Stimulated activated CD4-positive, alpha-beta T cell treated with anti-CD3 and anti-CD28 coated beads, Interleukin-12 subunit alpha, Interleukin-12 subunit beta, amount 100 ng/mL, for 48 hours (primary cell): ENCODE measurements at regions not wholly inside any gene's neighbourhood (a gene's known extent, or its start where the extent isn't known, plus 50 kb on each side); places are given as distances from the start of the nearest gene placed in this dataset.
"Not testable (repeated sequence)": the region's sequence is repeated elsewhere in the genome, so short reads cannot be mapped to it uniquely, and the experiment has no call there.

Experiments
- DNase-seq, 3 donors: peaks; one replicate each; pipeline ENCODE4 v3.0.0-alpha.2; 2020; ENCODE audit warnings: low read depth in 2 of 3, low spot score in 1 of 3

GRCh38 chr5:143541943-143542797 is 138.7 kb upstream of the NR3C1 start:
- DNase-seq: no peak

DNA sequence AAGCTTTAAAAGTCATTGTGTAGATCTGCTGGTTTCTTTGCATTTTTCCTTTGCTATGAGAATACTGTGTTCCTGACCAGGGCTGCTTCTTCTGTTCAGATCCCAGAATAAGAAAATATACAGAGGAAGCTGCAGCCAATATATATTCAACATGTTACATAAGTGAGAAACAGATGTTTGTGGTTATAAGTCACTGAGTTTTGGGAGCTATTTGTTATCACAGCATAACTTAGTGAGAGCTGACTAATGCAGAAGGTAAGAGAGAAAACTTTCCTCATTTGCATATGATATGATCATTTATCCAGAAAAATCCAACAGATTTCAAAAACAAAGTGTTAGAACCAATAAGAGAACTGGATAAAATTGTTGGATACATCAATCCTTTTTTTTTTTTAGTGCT is 136.3 kb upstream of the NR3C1 start:
- DNase-seq: no peak

DNA sequence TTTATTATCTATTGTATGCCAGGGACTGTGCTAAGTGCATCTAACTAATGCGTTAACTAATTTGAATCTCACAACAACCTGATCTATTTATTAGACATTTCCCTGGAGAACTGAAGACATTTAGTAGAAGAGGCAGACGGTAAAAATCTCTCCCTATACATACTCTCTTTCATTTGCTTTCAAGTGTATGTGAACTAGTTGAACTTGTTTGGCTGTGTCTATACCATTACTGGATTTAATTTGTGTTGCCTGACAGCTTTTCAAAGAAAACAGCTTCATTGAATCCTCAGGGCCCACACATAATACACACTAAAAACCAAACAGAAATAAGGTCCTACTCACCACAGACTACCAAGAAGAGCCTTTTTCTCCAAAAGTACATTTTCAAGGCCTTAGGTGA is 133.6 kb upstream of the NR3C1 start:
- DNase-seq: no peak

- no peak for DNase-seq
Observed at GRCh38 chr5:143536364-143536763, 132.9 kb upstream of the NR3C1 start.

GRCh38 chr5:143534761-143535154 is 131.3 kb upstream of the NR3C1 start:
- DNase-seq: no peak

DNA sequence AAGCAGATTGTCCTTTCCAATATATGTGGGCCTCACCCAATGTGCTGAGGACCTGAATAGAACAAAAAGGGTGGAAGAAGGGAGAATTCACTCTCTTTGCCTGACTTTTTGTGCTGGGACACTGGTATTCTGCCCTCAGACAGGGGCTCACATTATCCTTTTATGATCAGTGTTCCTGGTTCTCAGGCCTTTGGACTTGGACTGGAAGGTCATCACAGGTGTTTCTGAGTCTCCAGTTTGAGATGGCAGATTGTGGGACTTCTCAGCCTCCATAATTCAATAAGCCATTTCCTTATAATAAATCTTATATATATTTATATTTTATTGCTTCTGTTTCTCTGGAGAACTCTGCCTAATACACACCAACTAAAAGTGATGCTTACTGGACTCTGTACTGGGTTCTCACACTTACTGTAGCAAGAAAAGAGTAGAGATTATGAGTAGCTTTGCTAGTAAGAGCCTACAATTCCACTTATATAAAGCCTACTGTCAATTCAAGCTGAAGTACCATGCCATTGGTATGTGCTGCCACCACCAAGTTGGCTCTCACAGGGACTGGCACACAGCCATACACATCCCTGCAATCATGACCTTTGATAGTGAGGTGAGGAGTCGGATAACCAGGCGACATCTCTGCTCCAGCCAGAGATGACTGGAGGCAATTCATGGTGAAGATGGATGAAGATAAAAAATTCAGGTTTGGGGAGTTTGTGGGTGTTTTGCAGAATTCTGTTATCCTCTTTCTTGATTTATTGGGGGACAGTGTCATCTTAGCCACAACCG is 130.7 kb upstream of the NR3C1 start:
- no peak for DNase-seq

DNA sequence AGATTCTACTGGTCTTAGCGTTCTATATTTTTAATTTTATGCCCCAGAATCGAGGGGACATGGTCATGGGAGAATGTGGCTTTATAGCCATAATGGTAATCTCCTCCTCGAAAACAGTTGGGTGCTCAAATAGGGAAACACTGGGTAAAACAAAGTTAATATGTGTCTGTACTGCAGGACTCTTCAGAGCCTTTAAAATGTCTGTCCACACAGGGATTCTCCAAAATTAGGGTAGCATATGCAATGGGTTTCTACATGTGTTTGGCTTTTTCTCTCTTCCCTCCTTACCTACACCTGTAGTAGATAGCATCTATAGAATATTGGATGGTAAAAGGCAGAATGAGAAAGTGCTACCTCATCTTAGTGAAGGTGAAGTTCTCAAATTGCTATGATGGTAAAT is 130.0 kb upstream of the NR3C1 start:
- no peak for DNase-seq

DNA sequence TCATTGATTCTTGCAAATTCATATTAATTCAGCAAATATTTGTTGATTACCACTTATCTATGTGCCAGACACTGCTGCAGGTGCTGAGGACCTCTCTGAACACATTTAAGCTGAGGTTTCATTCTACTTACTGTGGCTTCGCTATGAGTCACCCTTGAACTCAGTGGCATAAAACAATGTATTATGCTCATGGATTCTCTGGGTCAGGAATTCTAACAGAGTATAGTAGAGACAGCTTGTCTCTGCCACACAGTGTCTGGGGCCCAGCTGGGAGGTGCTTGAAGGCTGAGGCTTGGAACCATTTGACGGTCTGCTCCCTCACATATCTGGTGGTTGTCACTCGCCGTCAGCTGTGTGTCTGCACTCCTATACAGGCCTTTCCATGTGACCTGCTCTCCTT is 124.3 kb upstream of the NR3C1 start:
- no peak for DNase-seq

GRCh38 chr5:143525176-143525575 is 121.7 kb upstream of the NR3C1 start:
- no peak for DNase-seq

- no peak for DNase-seq
Observed at GRCh38 chr5:143524338-143524945, 121.0 kb upstream of the NR3C1 start.

DNA sequence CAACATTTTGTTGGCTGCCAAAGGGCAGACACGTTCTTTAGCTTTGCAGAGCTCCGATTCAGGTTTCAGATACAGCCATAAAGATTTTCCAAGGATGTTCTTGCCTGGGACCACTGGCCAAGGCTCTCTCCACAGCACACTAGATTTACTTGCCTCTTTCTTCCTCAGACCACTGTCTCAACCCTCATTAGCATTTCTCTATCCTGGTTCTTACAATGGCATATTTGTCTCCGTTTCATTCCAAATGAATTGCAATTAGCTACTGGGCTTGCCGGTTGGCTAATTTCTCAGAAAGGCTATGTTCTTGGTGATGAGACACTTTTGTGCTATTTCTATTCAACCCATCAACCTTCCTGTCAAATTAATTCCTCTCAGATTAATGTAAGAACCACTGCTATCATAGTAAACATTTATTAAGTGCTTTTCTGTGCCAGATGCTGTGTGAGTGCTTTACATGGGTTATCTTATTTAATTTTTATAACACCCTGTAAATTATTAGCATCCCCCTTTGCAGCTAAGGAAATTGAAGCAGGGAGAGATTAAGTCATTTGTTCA is 118.4 kb upstream of the NR3C1 start:
- no peak for DNase-seq

DNA sequence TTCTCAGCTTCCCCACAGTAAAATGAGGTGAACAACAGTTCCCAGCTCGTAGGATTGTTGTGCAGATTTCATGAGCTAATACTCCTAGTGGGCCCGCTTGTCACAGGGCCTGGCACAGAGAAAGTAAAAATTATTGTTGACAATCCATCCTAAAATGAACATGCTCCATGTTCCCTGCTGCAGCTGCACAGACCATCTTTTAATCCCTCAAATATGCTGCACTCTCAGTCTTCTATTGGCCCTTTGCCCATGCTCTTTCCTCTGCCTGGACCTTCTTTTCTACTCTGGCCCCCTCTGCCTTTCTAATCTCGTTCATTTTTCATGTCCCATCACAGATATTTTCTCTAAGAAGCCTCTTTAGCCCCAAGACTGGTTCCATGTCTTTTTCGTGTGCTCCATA is 117.7 kb upstream of the NR3C1 start:
- no peak for DNase-seq

GRCh38 chr5:143519215-143519614 is 115.7 kb upstream of the NR3C1 start:
- DNase-seq: not testable (repeated sequence)

- DNase-seq: not testable (repeated sequence)
Observed at GRCh38 chr5:143517824-143518223, 114.3 kb upstream of the NR3C1 start.

DNA sequence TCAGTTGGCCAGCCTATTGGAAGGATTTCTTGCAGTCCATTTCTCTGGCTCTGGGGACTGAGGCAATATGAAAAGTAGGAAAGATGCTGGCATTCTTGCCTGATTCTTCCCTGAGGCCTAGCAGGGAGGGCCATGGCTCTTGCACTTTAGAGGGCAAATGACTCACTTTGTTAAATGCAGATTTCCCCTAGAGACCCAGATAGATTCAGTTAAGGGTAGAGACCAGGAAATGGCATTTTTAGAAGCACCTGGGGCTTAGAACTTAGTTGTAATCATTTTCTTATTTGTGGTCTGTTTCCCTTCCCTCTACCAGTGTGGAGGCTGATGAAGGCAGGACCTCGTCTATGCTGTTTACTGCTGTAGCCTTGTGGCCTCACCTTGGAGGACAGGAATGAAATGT is 112.8 kb upstream of the NR3C1 start:
- DNase-seq: no peak

DNA sequence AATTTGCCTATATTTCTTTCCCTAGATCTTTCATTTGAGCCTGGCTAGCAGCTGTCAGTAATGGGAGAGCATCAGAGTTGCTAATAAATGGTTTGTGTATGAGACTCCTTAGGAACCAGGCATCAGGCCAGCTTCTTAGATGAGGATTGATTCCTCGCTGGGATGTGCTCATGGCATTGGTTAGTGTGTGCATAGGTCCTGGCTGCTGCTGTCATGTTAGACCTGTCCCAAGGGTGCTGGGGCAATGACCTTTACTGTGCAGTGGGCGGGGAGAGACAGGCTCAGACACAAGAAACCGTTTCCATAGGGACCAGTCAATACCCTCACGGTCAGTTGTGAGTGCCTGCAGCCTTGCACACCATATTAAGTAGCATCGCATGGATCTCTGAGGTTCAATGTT is 112.3 kb upstream of the NR3C1 start:
- DNase-seq: no peak

DNA sequence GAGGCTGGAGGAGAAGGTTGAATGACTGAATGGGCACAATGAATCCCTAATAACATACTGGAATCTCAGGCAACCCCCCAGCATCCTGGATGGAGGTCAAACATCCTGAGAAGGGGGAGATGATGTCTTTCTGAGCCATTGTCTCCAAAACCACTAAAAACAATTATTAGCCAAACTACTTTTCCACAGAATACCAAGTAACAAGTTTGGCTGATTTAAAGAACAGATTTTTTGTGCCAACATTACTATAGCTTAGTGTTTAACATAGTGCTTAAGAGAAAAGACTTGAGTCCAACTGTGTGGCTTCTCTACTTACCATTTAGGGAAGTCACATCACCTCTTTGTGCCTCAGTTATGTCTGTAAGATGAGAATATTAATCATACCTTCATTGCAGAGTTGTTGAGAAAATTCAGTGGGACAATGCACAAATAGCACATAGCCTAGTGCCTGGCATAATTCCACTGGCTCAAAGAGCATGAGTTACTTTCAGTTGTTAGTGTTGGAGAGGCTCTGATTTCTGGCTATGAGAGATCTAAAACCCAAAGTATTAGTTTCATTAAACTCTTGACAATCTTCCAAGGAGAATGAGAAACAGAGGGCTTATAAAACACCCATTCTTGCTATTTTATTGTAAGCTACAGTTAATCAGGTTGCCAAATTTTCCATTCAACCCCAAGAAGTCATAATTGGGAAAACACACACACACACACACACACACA is 111.3 kb upstream of the NR3C1 start:
- DNase-seq: no peak

DNA sequence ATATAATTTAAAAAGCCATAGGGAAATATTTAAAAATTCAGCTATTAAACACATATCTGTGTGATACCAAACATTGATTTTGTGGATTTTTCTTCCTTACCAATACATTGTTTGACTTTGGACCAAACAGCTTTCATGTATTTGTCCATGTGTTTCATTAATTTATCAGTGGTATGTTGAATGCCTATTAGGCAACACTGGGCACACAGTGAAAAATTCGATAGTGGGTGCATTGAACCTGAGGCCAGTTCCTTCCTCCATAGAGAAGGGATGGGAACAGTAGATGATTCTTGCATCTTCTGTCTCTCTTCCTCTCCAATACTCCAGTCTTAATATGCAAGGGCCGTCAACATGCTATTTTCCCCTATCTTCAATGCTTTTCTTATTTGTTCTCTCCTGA is 110.2 kb upstream of the NR3C1 start:
- DNase-seq: no peak

GRCh38 chr5:143511736-143512135 is 108.2 kb upstream of the NR3C1 start:
- DNase-seq: no peak

DNA sequence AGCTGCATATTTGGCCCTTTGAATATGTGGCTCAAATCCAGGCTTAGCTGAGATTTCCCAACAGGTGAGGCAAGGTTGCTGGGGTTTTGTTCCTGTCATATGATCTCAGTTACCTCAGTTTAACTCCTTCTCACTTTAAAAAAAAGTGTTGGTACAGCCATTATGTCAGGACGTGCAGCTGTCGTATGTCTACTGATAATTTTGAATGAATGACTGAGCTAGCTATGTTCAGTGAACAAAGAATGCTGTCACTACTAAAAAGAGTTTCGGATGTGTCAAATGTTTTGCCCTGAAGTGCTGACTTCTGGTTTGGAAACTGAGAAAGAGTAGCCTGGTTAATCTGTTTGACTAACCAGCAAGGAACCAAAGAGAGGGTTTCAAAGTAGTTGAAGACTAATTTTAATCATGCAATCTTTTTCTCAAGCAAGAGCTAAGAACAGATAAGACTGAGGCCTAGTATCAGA is 106.3 kb upstream of the NR3C1 start:
- DNase-seq: no peak
